Keratinocyte (primary cell): ENCODE measurements at regions not wholly inside any gene's neighbourhood (a gene's known extent, or its start where the extent isn't known, plus 50 kb on each side); places are given as distances from the start of the nearest gene placed in this dataset.

Experiments
- DNase-seq: peaks from one replicate; pipeline ENCODE4 v3.0.0-alpha.2; 2011; ENCODE audit warnings: low read depth, missing footprints, low spot score
- FAIRE-seq: peaks from 2 replicates; lab custom pipeline; 2011; peaks lifted over from hg19 to GRCh38; lab: Jason Lieb, UNC
- H2AFZ ChIP-seq: 2 replicates; pipeline ENCODE4 v1.6.0; 2012; ENCODE audit warnings: low read length, control low read depth, inconsistent platforms; ENCODE audit not compliant: control insufficient read depth
- H3K27ac ChIP-seq: 2 replicates; pipeline ENCODE4 v1.5.1; 2011; ENCODE audit warnings: low read length; ENCODE audit not compliant: control insufficient read depth, insufficient read depth
- H3K27me3 ChIP-seq: 3 replicates; pipeline ENCODE4 v1.6.0; 2011; ENCODE audit warnings: low read length; ENCODE audit not compliant: control insufficient read depth, insufficient read depth; ENCODE audit errors: extremely low read depth
- H3K36me3 ChIP-seq, 2 experiments: 2 replicates in 1 of 2; 3 replicates in 1 of 2; pipeline ENCODE4 v1.5.1; 2011; ENCODE audit warnings: low read length in 2 of 2, mild to moderate bottlenecking in 1 of 2; ENCODE audit not compliant: control insufficient read depth in 2 of 2, insufficient read depth in 2 of 2; ENCODE audit errors: extremely low read depth in 1 of 2
- H3K4me1 ChIP-seq: 3 replicates; pipeline ENCODE4 v1.5.1; 2011; ENCODE audit warnings: low read length; ENCODE audit not compliant: control insufficient read depth, insufficient read depth; ENCODE audit errors: extremely low read depth
- H3K4me2 ChIP-seq: 3 replicates; pipeline ENCODE4 v1.6.0; 2011; ENCODE audit warnings: low read depth, low read length; ENCODE audit not compliant: control insufficient read depth, insufficient read depth; ENCODE audit errors: extremely low read depth
- H3K4me3 ChIP-seq, 3 experiments: fragments of 200-600 bp in 1 of 3; sonication (generic) in 1 of 3; 2 replicates in 2 of 3; 3 replicates in 1 of 3; pipeline ENCODE4 v1.5.1; 2011 to 2016; ENCODE audit warnings: low read length in 3 of 3, mild to moderate bottlenecking in 3 of 3, control low read depth in 2 of 3, inconsistent platforms in 1 of 3, low read depth in 1 of 3, mixed read lengths in 1 of 3, mixed run types in 1 of 3, moderate library complexity in 1 of 3; ENCODE audit not compliant: control insufficient read depth in 2 of 3, insufficient read depth in 2 of 3; ENCODE audit errors: extremely low read depth in 1 of 3
- H3K79me2 ChIP-seq: 2 replicates; pipeline ENCODE4 v1.6.0; 2012; ENCODE audit warnings: low read length; ENCODE audit not compliant: control insufficient read depth, insufficient read depth
- H3K9ac ChIP-seq: 3 replicates; pipeline ENCODE4 v1.6.0; 2011; ENCODE audit warnings: low read length; ENCODE audit not compliant: control insufficient read depth, insufficient read depth; ENCODE audit errors: extremely low read depth
- H3K9me1 ChIP-seq: 3 replicates; pipeline ENCODE4 v1.6.0; 2011; ENCODE audit warnings: low read length; ENCODE audit not compliant: control insufficient read depth, insufficient read depth; ENCODE audit errors: extremely low read depth
- H3K9me3 ChIP-seq: 2 replicates; pipeline ENCODE4 v1.5.1; 2012; ENCODE audit warnings: low read depth, low read length; ENCODE audit not compliant: control insufficient read depth
- H4K20me1 ChIP-seq: 3 replicates; pipeline ENCODE4 v1.6.0; 2011; ENCODE audit warnings: low read length; ENCODE audit not compliant: control insufficient read depth, insufficient read depth; ENCODE audit errors: extremely low read depth
- EZH2 ChIP-seq: IDR thresholded peaks from one replicate; pipeline ENCODE4 v1.6.1; 2012; ENCODE audit warnings: inconsistent platforms, mild to moderate bottlenecking, low read length, moderate library complexity
- dilution Hi-C: fragments of 300-500 bp; cut with MboI; formaldehyde crosslinking; loops from one replicate; pipeline ENCODE4 v1.7.0; 2020; ENCODE audit warnings: low sequenced_read_pairs; ENCODE audit not compliant: extremely low pct_ligation_motif_present
- TF ChIP-seq, protein P1 (sequence below), 3 experiments: IDR thresholded peaks in 1 of 3; conservative IDR thresholded peaks in 1 of 3; optimal IDR thresholded peaks in 1 of 3; 2 replicates in 2 of 3; 3 replicates in 1 of 3; pipeline versions ENCODE3 to v1.5.1; 2011; ENCODE audit warnings: low read length in 3 of 3, mild to moderate bottlenecking in 3 of 3, moderate library complexity in 2 of 3, control low read depth in 1 of 3, inconsistent platforms in 1 of 3; ENCODE audit not compliant: insufficient read depth in 2 of 3; ENCODE audit errors: extremely low read depth in 1 of 3

DNA sequence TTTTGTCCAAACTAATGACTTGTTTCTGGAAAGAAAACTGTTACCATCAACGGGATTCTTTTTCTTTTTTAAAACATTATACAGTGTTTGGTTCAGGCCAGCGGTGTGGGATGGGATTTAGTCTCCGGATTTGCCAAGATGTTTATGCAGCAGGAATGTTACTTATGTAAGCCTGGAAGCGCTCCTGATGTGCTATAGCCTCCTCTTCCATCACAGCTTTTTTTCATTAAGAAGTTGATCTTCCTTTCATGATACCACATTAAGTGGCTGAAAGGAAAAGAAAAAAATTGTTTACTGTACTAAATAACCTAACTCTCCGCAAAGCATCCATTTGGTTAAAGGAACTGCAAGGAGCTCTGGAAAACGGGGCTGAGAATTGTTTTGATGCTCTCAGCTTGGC is 120.5 kb upstream of the ALDH1A3 start:
- Histone ChIP-seq H3K27me3 (no peaks in the 10 kb centered on the region), H3K36me3 (no peaks in the 10 kb centered on the region), H4K20me1 (no peaks in the 10 kb centered on the region), H3K79me2 (no peaks in the 10 kb centered on the region), H3K9ac (peak overlapping the region; percentile 22), H3K9me1 (no peaks in the 10 kb centered on the region), H3K27ac (peak overlapping the region; percentile 23), H3K4me3 (no peak overlapping the region), H2AFZ (no peak overlapping the region), H3K4me1 (peaks cover 13% of the 10 kb centered on the region), H3K4me2 (peak overlapping the region; percentile 33), H3K9me3 (no peaks in the 10 kb centered on the region)
- DNase-seq (no peak), FAIRE-seq (no peak)
- dilution Hi-C loops: no loop called here
- TF ChIP-seq EZH2: no peak
- TF ChIP-seq, protein P1, sequence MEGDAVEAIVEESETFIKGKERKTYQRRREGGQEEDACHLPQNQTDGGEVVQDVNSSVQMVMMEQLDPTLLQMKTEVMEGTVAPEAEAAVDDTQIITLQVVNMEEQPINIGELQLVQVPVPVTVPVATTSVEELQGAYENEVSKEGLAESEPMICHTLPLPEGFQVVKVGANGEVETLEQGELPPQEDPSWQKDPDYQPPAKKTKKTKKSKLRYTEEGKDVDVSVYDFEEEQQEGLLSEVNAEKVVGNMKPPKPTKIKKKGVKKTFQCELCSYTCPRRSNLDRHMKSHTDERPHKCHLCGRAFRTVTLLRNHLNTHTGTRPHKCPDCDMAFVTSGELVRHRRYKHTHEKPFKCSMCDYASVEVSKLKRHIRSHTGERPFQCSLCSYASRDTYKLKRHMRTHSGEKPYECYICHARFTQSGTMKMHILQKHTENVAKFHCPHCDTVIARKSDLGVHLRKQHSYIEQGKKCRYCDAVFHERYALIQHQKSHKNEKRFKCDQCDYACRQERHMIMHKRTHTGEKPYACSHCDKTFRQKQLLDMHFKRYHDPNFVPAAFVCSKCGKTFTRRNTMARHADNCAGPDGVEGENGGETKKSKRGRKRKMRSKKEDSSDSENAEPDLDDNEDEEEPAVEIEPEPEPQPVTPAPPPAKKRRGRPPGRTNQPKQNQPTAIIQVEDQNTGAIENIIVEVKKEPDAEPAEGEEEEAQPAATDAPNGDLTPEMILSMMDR (optimal IDR thresholded peaks at IDR 0.05 in 1 of 3, IDR thresholded peaks at IDR 0.05 in 1 of 3, conservative IDR thresholded peaks at IDR 0.05 in 1 of 3; ENCODE audit: extremely low read depth in 1 of 3, insufficient read depth in 2 of 3, low read length in 3 of 3): no peak

DNA sequence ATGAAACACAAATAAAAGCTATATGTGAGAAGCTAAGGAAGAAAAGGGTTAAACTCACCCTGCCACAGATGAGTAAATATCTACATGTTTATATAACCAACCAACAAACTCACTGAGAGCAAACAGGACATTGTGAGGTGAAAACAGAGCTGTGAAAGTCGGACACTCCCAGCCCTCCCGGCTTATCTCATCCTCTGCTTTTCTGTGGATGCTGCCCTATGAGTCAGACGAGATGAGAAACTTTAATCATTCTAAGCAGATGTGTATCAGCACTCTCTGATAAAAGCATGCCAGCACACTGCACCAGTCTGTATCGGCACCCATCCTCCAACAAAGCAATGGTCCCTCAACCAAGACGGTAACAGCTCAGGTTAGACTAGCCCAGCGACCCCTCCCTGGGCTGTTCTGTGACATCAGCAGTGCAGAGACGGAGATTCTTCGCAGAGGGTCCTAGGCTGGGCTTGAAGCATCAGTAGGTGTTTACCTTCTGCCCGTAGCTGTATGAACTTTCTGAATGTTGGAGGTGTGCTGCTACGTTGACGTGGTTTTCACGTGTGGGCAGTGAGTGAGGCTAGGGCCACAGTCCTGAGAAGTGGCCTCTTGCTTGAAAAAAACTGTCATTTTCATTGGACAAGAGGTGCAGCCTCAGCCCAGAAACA is 119.8 kb upstream of the ALDH1A3 start:
- peak overlapping the region; percentile 63 for H2AFZ ChIP-seq
- H3K9ac ChIP-seq: peak overlapping the region; percentile 42
- H3K79me2 ChIP-seq: no peaks in the 10 kb centered on the region
- no peaks in the 10 kb centered on the region for H3K9me3 ChIP-seq
- H3K4me1 ChIP-seq: peaks cover 13% of the 10 kb centered on the region
- H4K20me1 ChIP-seq: no peaks in the 10 kb centered on the region
- FAIRE-seq (peak; percentile 92), DNase-seq (peak; percentile 53)
- dilution Hi-C loops: no loop called here
- H3K4me2 ChIP-seq: peak overlapping the region; percentile 61
- H3K4me3 ChIP-seq: peak overlapping the region in 1 of 3 experiments; percentile 15
- no peaks in the 10 kb centered on the region for H3K36me3 ChIP-seq
- H3K9me1 ChIP-seq: no peaks in the 10 kb centered on the region
- TF ChIP-seq EZH2: no peak
- TF ChIP-seq, protein P1 (optimal IDR thresholded peaks at IDR 0.05 in 1 of 3, IDR thresholded peaks at IDR 0.05 in 1 of 3, conservative IDR thresholded peaks at IDR 0.05 in 1 of 3; ENCODE audit: extremely low read depth in 1 of 3, insufficient read depth in 2 of 3, low read length in 3 of 3): no peak
- peak overlapping the region; percentile 28 for H3K27ac ChIP-seq
- H3K27me3 ChIP-seq: no peaks in the 10 kb centered on the region
